ENCODE measurements at regions not wholly inside any gene's neighbourhood (a gene's known extent, or its start where the extent isn't known, plus 50 kb on each side); places are given as distances from the start of the nearest gene placed in this dataset.

GRCh38 chr22:27255580-27255979 lies 546.0 kb downstream of the MN1 start:
- DNase-seq (ENCODE audit: low spot score in 2 of 2): no peak
- TF ChIP-seq CTCF (IDR thresholded peaks at IDR 0.05): no peak
- H3K9me3 ChIP-seq: peaks cover 0 to 13% of the 10 kb centered on the region in 2 donors
- H3K4me1 ChIP-seq: no peaks in the 10 kb centered on the region
- intact Hi-C loops (cut with DNase I): no loop called here
- no peak overlapping the region for H3K27ac ChIP-seq
- no peaks in the 10 kb centered on the region for H3K36me3 ChIP-seq
- no peaks in the 10 kb centered on the region for H3K27me3 ChIP-seq
- H3K4me3 ChIP-seq: no peak overlapping the region

GRCh38 chr22:27257987-27258386 lies 543.6 kb downstream of the MN1 start:
- peaks cover 0 to 13% of the 10 kb centered on the region in 2 donors for H3K9me3 ChIP-seq
- H3K4me1 ChIP-seq: no peaks in the 10 kb centered on the region
- TF ChIP-seq CTCF (IDR thresholded peaks at IDR 0.05): no peak
- intact Hi-C loops (cut with DNase I): no loop called here
- H3K4me3 ChIP-seq: no peak overlapping the region
- no peaks in the 10 kb centered on the region for H3K36me3 ChIP-seq
- no peak for DNase-seq (ENCODE audit: low spot score in 2 of 2)
- no peak overlapping the region for H3K27ac ChIP-seq
- no peaks in the 10 kb centered on the region for H3K27me3 ChIP-seq

- no peaks in the 10 kb centered on the region for H3K36me3 ChIP-seq
- peaks cover 0 to 13% of the 10 kb centered on the region in 2 donors for H3K9me3 ChIP-seq
- no peak overlapping the region for H3K27ac ChIP-seq
- no peaks in the 10 kb centered on the region for H3K27me3 ChIP-seq
- intact Hi-C loops (cut with DNase I): no loop called here
- DNase-seq (ENCODE audit: low spot score in 2 of 2): no peak
- no peak overlapping the region for H3K4me3 ChIP-seq
- TF ChIP-seq CTCF (IDR thresholded peaks at IDR 0.05): no peak
- no peaks in the 10 kb centered on the region for H3K4me1 ChIP-seq
Measured at GRCh38 chr22:27258616-27259172, 542.9 kb downstream of the MN1 start.

GRCh38 chr22:27259433-27259832 lies 542.1 kb downstream of the MN1 start:
- H3K9me3 ChIP-seq: peaks cover 0 to 13% of the 10 kb centered on the region in 2 donors
- H3K27me3 ChIP-seq: no peaks in the 10 kb centered on the region
- no peaks in the 10 kb centered on the region for H3K36me3 ChIP-seq
- no peak overlapping the region for H3K27ac ChIP-seq
- no peak for TF ChIP-seq CTCF (IDR thresholded peaks at IDR 0.05)
- intact Hi-C loops (cut with DNase I): no loop called here
- DNase-seq (ENCODE audit: low spot score in 2 of 2): no peak
- no peak overlapping the region for H3K4me3 ChIP-seq
- no peaks in the 10 kb centered on the region for H3K4me1 ChIP-seq

GRCh38 chr22:27260087-27260698 lies 541.4 kb downstream of the MN1 start:
- no peak overlapping the region for H3K27ac ChIP-seq
- no peak overlapping the region for H3K4me3 ChIP-seq
- H3K27me3 ChIP-seq: no peaks in the 10 kb centered on the region
- DNase-seq (ENCODE audit: low spot score in 2 of 2): no peak
- no peaks in the 10 kb centered on the region for H3K36me3 ChIP-seq
- peaks cover 0 to 13% of the 10 kb centered on the region in 2 donors for H3K9me3 ChIP-seq
- no peaks in the 10 kb centered on the region for H3K4me1 ChIP-seq
- intact Hi-C loops (cut with DNase I): no loop called here
- no peak for TF ChIP-seq CTCF (IDR thresholded peaks at IDR 0.05)
